HL-60/S4 treated with phorbol 12-myristate 13-acetate at 8.2 ng/mL for 4 days and 3 days (cell line): ENCODE measurements at regions not wholly inside any gene's neighbourhood (a gene's known extent, or its start where the extent isn't known, plus 50 kb on each side); places are given as distances from the start of the nearest gene placed in this dataset.

Source experiments
- in situ Hi-C: fragments of 300-500 bp; cut with MboI; formaldehyde crosslinking; loops from 2 replicates; pipeline ENCODE4 v1.15.0; 2022; ENCODE audit warnings: low sequenced_read_pairs

DNA sequence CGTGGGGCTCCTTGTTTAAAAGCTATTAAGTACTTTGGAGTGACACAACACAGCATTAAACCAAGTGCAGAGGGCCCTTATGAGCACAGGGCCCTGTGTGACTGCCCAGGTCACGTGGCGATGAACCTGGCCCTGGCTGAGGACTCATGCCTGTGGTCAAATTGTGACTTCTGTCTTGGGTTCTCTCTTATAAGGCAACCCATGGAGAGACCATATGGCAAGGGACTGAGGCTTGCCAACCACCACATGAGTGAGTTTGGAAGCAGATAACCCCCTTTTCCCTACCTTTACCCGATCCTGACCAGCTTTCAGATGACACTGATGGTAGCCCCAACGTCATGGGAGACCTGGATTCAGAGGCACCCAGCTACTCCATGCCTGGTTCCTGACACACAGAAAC, 140.5 kb downstream of the ZBTB18 start:
- in situ Hi-C loops = no loop called here

DNA sequence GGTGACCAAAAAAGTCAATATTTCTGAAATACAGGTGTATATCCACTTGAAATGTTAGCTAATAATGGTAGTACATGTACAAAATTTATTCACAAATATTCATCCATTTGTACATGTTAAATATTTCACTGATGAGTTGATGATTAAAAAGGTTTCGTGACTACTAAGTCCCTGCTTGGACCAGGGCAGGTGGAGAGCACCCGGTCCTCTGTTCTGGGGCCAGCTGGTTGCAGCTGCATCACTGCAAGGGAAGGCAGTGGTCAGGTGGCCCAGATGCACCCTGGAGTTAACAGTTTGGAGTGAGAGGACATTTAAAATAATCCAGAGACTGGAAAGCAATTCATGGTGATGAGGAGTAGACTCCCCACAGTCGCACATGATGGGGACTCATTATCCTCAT, 141.2 kb downstream of the ZBTB18 start:
- in situ Hi-C loops = no loop called here

GRCh38 chr1:244196571-244197285, 145.6 kb downstream of the ZBTB18 start:
- in situ Hi-C loops = no loop called here

DNA sequence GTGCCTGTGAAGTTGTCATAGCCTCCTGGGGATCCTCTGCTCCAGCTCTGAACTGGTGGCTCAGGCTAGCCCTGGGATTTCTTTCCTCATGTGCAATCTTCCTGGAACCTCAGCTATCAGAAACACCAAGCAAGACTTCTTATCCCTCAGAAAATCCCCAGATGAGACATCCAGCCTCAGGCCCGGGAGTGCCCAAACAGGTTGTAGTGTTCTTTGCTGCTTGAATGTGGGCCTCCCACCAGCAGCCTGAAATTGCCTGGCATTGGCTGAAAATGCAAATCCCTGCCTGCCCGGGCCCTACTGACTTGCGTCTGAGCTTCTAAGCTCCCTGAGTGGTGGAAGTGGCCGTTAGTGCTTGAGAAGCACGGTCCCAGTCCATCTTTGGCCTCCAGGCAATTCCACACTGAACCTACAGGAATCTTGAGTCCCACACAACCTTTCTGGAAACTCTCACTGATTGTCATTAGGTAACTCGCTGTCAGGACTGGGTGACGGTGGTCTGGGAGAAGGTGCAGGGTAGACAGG, 146.8 kb downstream of the ZBTB18 start:
- in situ Hi-C loops = no loop called here

DNA sequence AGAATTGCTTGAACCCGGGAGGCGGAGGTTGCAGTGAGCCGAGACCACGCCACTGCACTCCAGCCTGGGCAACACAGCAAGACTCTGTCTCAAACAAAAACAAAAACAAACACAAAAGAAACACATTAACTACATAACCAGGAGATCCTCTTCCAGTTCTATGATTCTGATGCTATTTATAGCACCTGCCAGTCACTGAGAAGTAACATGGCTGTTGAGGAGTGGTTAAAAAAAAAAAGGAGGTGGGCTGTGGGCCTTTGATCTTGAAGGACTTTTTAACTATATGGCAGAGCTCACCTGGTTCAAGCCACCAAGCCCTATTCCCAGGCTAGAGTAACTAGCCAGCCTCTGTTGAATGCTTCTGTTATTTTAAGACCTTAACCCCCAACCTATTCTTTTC, 148.8 kb downstream of the ZBTB18 start:
- in situ Hi-C loops = no loop called here

DNA sequence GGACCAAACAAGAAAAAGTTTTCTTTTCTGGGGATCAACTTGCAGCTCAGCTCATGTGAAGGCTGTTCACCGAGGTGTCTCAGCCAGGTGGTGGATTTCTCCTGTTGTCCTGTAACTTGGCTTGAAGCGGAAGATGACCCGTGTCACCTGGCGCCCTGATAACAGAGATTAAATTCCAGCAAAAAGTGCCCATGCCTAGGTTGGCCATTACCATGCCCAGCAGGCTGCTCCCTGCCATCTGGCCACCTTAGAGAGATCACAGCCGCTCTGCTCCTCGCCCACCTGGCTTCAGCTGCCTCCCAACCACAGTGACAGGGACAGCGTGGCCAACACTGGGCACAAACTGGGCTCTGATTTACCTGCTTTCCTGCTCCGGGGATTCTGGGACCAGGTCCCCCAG, 149.5 kb downstream of the ZBTB18 start:
- in situ Hi-C loops = no loop called here

GRCh38 chr1:244201750-244202149, 150.7 kb downstream of the ZBTB18 start:
- in situ Hi-C loops = no loop called here

DNA sequence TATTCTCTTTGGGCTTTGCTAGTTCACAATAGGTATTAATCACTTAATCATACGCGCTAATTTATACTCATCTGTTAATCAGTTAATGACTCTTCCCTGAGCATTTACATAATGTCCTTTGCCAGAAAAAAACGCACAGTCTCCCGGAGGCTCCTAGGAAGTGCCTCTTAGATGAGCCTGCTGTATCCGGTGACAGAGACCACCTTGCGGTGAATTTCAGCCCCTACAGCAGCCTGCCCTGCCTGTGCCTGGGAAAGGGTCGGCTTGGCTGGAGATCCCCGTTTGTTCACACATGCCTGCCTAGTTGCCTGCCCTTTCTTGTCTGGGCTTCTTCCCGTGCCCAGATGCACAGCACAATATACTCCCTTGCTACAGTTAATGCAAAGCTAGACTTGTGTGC, 152.9 kb downstream of the ZBTB18 start:
- in situ Hi-C loops = no loop called here

DNA sequence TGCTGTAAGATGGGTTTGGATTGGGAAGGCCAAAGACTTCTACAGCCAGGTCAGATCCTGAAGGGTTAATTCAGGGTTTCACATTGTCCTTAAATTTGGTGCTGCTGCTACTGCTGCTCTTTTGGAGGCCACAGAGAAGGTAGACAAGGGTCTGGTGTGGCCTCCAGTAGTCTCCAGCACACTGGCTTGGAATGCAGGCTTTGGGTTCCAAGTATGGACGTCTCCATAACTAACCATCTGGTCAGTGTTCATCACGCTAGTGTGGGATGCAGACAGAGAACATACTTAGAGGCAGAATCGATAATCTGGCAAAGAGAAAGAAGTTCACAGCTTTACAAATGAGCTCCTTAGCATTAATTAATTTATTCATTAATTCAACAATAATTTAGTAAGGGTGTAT, 154.1 kb downstream of the ZBTB18 start:
- in situ Hi-C loops = no loop called here

DNA sequence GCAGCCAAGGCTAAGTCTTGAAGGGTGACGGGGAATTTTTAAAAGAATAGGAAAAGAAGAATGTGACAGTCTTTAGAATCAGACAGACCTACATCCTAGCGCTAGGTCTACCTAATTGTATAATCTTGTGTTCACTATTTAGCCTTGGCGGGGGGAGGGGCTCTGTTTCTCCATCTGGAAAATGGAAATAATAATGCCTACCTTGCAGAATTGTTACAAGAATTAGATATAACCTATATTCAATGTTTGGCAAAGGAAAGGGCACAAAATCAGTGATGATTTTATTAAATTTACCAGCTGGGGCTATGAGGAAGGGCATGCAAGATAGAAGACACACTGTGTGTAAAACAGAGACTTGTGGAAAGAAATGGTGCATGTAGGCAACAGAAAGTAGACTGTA, 154.8 kb downstream of the ZBTB18 start:
- in situ Hi-C loops = no loop called here

- in situ Hi-C loops = no loop called here
These were observed 156.2 kb downstream of the ZBTB18 start for GRCh38 chr1:244207042-244207934.

DNA sequence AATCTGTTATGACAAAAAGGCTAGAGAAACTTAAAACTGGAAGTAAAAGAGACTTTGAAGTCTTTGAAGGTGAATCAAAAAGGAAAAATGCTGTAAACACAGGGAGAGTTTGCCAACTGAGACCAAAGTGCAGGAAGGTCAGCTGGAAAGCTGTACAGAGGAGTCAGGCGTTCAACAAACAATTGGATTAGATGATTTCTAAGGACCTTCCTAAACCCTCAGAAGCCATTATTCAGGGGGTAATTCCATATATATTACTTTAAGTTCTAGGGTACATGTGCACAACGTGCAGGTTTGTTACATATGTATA, 156.8 kb downstream of the ZBTB18 start:
- in situ Hi-C loops = no loop called here

GRCh38 chr1:244209955-244210354, 158.9 kb downstream of the ZBTB18 start:
- in situ Hi-C loops = no loop called here

DNA sequence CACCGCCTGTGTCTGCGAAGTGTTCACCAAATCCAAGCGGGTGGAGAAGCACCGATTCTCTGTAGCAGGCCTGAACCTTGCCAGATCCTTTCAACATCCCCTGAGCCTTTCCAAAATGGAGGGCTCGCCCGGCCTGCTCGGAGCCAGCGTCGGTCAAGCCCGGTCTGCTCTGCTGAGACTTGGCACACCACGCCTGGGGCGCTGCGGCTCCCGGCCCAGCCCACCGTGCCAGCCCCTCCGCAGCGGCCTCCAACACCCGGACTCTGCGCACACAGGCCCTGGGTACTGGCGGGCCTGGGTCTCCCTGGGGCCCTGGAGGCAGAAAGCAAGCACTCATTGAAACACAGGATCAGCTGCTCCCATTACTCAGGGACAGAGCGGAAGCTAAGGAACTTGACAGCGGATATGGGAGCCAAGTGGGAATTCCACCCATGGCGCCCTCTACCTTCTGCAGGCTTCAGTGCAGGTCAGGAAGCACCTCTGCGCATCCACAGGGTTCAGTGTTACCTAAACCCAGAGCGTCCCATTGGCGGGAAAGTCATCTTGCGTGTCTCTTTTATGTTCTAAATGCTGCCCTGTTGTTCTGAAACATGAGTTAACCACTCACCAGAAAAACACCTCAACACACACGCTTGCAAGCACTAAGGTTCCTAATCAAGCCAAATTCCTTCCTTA, 159.9 kb downstream of the ZBTB18 start:
- in situ Hi-C loops = no loop called here

- in situ Hi-C loops = no loop called here
These were observed 160.5 kb downstream of the ZBTB18 start for GRCh38 chr1:244211559-244211944.

- in situ Hi-C loops = no loop called here
These were observed 161.1 kb downstream of the ZBTB18 start for GRCh38 chr1:244212219-244212618.

DNA sequence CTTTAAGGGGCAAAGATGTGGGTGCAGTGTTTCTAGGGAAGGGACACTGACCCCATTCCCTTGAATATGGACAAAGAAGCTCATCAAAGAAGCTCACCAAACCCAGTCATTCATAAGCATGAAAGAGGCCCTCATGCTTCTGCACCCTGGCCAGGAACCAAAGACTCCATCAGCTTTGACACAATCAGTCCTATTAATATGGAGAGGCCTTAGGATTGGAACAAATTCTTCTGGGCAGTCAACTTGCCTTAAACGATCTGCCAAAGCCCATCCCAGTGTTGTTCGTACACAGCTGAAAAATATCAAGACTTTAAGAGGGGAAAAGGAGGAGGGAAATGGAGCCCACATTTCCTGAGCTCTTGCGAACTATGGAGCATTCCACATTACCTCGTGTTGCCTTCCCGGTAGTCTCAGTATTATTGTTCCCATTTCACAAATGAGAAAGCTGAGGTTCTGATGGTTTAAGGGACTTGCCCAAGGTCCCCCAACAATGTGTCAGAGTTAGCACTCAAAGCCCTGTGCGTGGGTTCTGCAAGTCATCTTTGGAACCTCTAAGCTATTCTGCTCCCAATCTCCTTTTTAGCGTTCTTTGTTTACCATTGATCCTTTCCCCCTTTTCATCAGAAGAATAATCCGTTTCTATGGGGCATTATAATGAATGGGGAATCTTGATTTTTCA, 161.9 kb downstream of the ZBTB18 start:
- in situ Hi-C loops = no loop called here

- in situ Hi-C loops = no loop called here
These were observed 163.2 kb downstream of the ZBTB18 start for GRCh38 chr1:244214009-244214967.

DNA sequence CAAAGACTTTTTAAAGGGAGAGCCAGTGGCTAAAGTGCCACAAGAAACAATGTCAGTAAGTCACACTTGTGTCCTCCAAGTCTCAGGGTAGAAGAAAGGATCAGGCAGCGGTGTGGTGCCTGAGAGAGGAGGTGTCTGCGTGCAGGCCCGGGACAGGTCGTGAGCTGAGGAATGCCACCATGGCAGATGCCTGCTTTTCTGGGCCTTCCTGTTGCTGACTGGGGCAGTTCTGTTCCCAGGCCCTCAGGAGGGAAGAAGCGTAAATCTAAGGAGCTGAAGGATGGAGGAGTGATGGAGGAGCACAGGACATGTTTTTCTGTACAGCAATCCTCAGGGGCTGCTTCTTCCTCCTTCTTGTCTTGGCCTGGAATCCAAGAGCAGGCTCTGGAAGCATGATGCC, 165.8 kb downstream of the ZBTB18 start:
- in situ Hi-C loops = no loop called here

DNA sequence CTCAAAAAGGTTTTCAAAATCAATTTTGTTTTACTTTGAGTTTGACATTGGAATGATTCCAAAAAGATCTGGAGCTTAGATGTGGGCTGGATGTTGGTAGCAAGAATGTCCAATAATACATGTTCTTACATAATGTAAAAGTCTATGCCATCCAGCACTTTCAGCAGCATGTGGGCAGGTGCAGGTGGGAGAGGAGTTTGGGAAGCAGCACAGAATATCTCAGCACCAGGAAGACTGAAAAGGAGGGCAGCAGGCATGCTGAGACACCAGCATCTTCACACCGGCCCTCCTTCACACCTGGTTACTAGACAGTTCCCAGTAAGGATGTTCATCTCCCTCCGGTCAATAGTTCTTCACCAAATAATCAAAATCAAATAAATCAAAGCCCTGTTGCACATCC, 166.6 kb downstream of the ZBTB18 start:
- in situ Hi-C loops = no loop called here
